HCT116 (cell line): ENCODE measurements at regions not wholly inside any gene's neighbourhood (a gene's known extent, or its start where the extent isn't known, plus 50 kb on each side); places are given as distances from the start of the nearest gene placed in this dataset.

Experiments used
- ATAC-seq: fragments of 200-7000 bp; cut with Tn5 transposase; 2 replicates; pipeline ENCODE4 v1.9.1; 2020; ENCODE audit warnings: mild to moderate bottlenecking, moderate library complexity
- BruUV-seq: library from RNA; stranded (reverse); fragments of 400-500 nt; replicated peaks from 2 replicates; lab custom pipeline; 2021; lab: Mats Ljungman, UMichigan
- CTCF ChIA-PET: fragments of 300-600 bp; sonication (Branson Sonifier 250); formaldehyde crosslinking; loops from one replicate; lab custom pipeline; 2021; ENCODE audit warnings: antibody characterized with exemption; lab: Charles Lee
- POLR2A ChIA-PET: fragments of 300-600, 350-600 bp; sonication (Branson Sonifier 250); formaldehyde crosslinking; loops from one replicate; lab custom pipeline; 2021; ENCODE audit warnings: antibody characterized with exemption; lab: Charles Lee
- RAD21 ChIA-PET, 2 experiments: fragments of 300-600 bp; sonication (Branson Sonifier 250); formaldehyde crosslinking; loops; one replicate each; lab custom pipeline; 2023; ENCODE audit warnings: low total read pairs in 2 of 2; ENCODE audit not compliant: uncharacterized antibody in 2 of 2, unreplicated experiment in 2 of 2, low non-redundant PET in 1 of 2; lab: Charles Lee
- DNase-seq: peaks from one replicate; pipeline ENCODE4 v3.0.0-alpha.2; 2010; ENCODE audit warnings: low read depth, low spot score
- H2AFZ ChIP-seq: fragments of 200-600 bp; shearing (Covaris generic), sonication (generic); 2 replicates; pipeline ENCODE4 v1.6.1; 2017; ENCODE audit warnings: low read depth, mixed run types, mixed read lengths, antibody characterized with exemption, low read length; ENCODE audit not compliant: poor library complexity, severe bottlenecking
- H3K27ac ChIP-seq: 2 replicates; pipeline ENCODE4 v1.5.1; 2012; ENCODE audit warnings: low read depth, low read length
- H3K27me3 ChIP-seq: fragments of 200-600 bp; sonication (generic); 2 replicates; pipeline ENCODE4 v1.6.1; 2016; ENCODE audit warnings: mixed run types, low read length, mixed read lengths; ENCODE audit not compliant: insufficient read depth
- H3K36me3 ChIP-seq, 2 experiments: fragments of 200-500 bp in 1 of 2; fragments of 200-600 bp in 1 of 2; sonication (Bioruptor generic) in 1 of 2; sonication (generic) in 1 of 2; 2 replicates each; pipeline versions ENCODE4 v1.5.1 to v1.6.1; 2014 to 2016; ENCODE audit warnings: low read length in 2 of 2, inconsistent platforms in 1 of 2, mixed read lengths in 1 of 2, mixed run types in 1 of 2; ENCODE audit not compliant: insufficient read depth in 2 of 2, control insufficient read depth in 1 of 2
- H3K4me1 ChIP-seq, 2 experiments: fragments of 200-600 bp in 1 of 2; sonication (generic) in 1 of 2; 2 replicates each; pipeline versions ENCODE4 v1.5.1 to v1.6.1; 2012 to 2017; ENCODE audit warnings: low read length in 2 of 2, inconsistent platforms in 1 of 2, mild to moderate bottlenecking in 1 of 2, mixed read lengths in 1 of 2, mixed run types in 1 of 2, moderate library complexity in 1 of 2; ENCODE audit not compliant: insufficient read depth in 2 of 2, control insufficient read depth in 1 of 2
- H3K4me2 ChIP-seq: fragments of 200-600 bp; sonication (generic); 2 replicates; pipeline ENCODE4 v1.6.1; 2017; ENCODE audit warnings: mixed run types, low read length, mixed read lengths
- H3K4me3 ChIP-seq, 2 experiments: fragments of 200-600 bp in 1 of 2; sonication (generic) in 1 of 2; replicated peaks in 1 of 2; 2 replicates each; pipeline ENCODE4 v1.5.1; 2011 to 2016; ENCODE audit warnings: low read length in 2 of 2, control low read depth in 1 of 2, low read depth in 1 of 2, mild to moderate bottlenecking in 1 of 2, mixed read lengths in 1 of 2, mixed run types in 1 of 2
- H3K79me2 ChIP-seq: fragments of 200-600 bp; sonication (generic); 2 replicates; pipeline ENCODE4 v1.6.1; 2017; ENCODE audit warnings: mild to moderate bottlenecking, mixed run types, low read length, moderate library complexity, mixed read lengths; ENCODE audit not compliant: insufficient read depth
- H3K9ac ChIP-seq: fragments of 200-600 bp; sonication (generic); 2 replicates; pipeline ENCODE4 v1.6.1; 2016; ENCODE audit warnings: low read length, mixed read lengths
- H3K9me2 ChIP-seq: fragments of 200-600 bp; sonication (generic), shearing (Covaris generic); 2 replicates; pipeline ENCODE4 v1.6.1; 2017; ENCODE audit warnings: mixed run types, mild to moderate bottlenecking, moderate library complexity; ENCODE audit not compliant: insufficient read depth
- H3K9me3 ChIP-seq, 2 experiments: fragments of 200-500 bp in 1 of 2; fragments of 200-600 bp in 1 of 2; sonication (Bioruptor generic) in 1 of 2; sonication (generic) in 1 of 2; 2 replicates each; pipeline ENCODE4 v1.6.1; 2014 to 2017; ENCODE audit warnings: low read length in 2 of 2, mixed read lengths in 2 of 2, inconsistent platforms in 1 of 2, low read depth in 1 of 2, mild to moderate bottlenecking in 1 of 2, mixed run types in 1 of 2, moderate library complexity in 1 of 2; ENCODE audit not compliant: control insufficient read depth in 1 of 2, insufficient read depth in 1 of 2
- H4K20me1 ChIP-seq: fragments of 200-600 bp; sonication (generic), shearing (Covaris generic); 2 replicates; pipeline ENCODE4 v1.6.1; 2017; ENCODE audit warnings: mixed run types, mild to moderate bottlenecking, moderate library complexity; ENCODE audit not compliant: insufficient read depth
- CBX3 ChIP-seq: IDR thresholded peaks from 2 replicates; pipeline ENCODE4 v1.6.1; 2012; ENCODE audit warnings: low read depth
- EZH2 ChIP-seq: fragments of 200-600 bp; sonication (generic); IDR thresholded peaks from 2 replicates; pipeline ENCODE4 v1.6.1; 2017; ENCODE audit warnings: antibody characterized with exemption, mixed run types
- EZH2phosphoT487 ChIP-seq: fragments of 200-600 bp; IDR thresholded peaks from 2 replicates; pipeline ENCODE4 v1.6.1; 2018; ENCODE audit warnings: antibody characterized with exemption, borderline replicate concordance
- JUND ChIP-seq: IDR thresholded peaks from 2 replicates; pipeline ENCODE4 v1.6.1; 2012
- POLR2A ChIP-seq: IDR thresholded peaks from 2 replicates; pipeline ENCODE4 v1.7.0; 2011; ENCODE audit warnings: borderline replicate concordance; ENCODE audit not compliant: insufficient read depth, insufficient read length; ENCODE audit errors: extremely low read depth
- YY1 ChIP-seq: IDR thresholded peaks from 2 replicates; pipeline ENCODE4 v1.6.1; 2011; ENCODE audit warnings: low read length, low read depth, moderate library complexity, mild to moderate bottlenecking; ENCODE audit not compliant: insufficient replicate concordance; ENCODE audit errors: extremely low read depth
- ZNF274 ChIP-seq: fragments of 200-500 bp; sonication (Bioruptor generic); IDR thresholded peaks from 2 replicates; pipeline ENCODE4 v1.6.1; 2014; ENCODE audit warnings: mild to moderate bottlenecking, low read depth, low read length, inconsistent platforms
- intact Hi-C: fragments of 100-400 bp; cut with micrococcal nuclease; formaldehyde crosslinking; loops from 2 replicates; pipeline ENCODE4 v1.10.0; 2022
- TF ChIP-seq, protein P1 (sequence below): IDR thresholded peaks from 2 replicates; pipeline ENCODE4 v1.6.1; 2012; ENCODE audit warnings: low read depth
- TF ChIP-seq, protein P2 (sequence below), 3 experiments: fragments of 200-600 bp in 1 of 3; sonication (generic) in 1 of 3; IDR thresholded peaks in 2 of 3; conservative IDR thresholded peaks in 1 of 3; 2 replicates each; pipeline ENCODE4 v1.5.1; 2012 to 2017; ENCODE audit warnings: low read depth in 2 of 3, low read length in 2 of 3, antibody characterized with exemption in 1 of 3, borderline replicate concordance in 1 of 3, control low read depth in 1 of 3, mild to moderate bottlenecking in 1 of 3, mixed read lengths in 1 of 3, mixed run types in 1 of 3, moderate library complexity in 1 of 3; ENCODE audit not compliant: insufficient read depth in 1 of 3

DNA sequence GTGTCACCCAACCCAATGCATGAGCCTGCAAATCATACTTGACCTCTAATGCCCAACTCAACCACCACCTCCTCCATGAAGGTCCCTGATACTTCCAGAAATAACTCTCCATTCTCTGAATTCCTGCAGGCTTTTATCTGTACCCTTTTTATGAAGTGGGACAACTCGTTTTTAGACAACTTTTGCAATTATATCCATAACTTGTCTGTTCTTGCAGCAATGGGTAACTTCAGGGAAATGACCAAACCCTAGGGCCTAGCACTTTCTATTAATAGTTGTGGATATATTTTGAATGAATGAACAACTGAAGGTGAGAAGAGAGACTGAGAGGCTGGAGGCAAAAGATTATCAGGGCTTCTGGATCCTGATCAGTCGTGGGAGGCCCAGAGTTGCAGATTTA, 236.6 kb upstream of the MOCS1 start (continued):
- TF ChIP-seq, protein P1, sequence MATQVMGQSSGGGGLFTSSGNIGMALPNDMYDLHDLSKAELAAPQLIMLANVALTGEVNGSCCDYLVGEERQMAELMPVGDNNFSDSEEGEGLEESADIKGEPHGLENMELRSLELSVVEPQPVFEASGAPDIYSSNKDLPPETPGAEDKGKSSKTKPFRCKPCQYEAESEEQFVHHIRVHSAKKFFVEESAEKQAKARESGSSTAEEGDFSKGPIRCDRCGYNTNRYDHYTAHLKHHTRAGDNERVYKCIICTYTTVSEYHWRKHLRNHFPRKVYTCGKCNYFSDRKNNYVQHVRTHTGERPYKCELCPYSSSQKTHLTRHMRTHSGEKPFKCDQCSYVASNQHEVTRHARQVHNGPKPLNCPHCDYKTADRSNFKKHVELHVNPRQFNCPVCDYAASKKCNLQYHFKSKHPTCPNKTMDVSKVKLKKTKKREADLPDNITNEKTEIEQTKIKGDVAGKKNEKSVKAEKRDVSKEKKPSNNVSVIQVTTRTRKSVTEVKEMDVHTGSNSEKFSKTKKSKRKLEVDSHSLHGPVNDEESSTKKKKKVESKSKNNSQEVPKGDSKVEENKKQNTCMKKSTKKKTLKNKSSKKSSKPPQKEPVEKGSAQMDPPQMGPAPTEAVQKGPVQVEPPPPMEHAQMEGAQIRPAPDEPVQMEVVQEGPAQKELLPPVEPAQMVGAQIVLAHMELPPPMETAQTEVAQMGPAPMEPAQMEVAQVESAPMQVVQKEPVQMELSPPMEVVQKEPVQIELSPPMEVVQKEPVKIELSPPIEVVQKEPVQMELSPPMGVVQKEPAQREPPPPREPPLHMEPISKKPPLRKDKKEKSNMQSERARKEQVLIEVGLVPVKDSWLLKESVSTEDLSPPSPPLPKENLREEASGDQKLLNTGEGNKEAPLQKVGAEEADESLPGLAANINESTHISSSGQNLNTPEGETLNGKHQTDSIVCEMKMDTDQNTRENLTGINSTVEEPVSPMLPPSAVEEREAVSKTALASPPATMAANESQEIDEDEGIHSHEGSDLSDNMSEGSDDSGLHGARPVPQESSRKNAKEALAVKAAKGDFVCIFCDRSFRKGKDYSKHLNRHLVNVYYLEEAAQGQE = no peak
- TF ChIP-seq JUND (no peak), POLR2A (no peak)

DNA sequence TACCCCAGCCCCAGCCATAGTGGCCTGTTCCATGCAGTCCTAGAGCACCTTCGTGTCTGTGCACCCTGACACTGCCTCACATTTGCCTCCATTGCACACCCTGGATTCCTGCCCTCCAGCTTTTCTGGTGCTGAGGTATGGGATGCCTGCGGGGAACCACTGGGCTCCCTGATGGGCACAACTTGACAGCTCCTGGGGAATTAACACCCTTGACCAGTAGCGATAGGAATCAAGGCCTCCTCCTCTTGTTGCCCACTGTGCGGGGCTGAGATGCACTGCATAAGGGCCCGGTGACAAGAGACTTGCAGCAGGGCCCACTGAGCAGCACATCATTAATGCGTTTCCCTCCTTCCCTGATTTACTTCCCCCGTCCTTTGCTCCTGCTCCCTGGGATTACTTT, 235.6 kb upstream of the MOCS1 start:
- H2AFZ ChIP-seq = no peak overlapping the region

More for the DNA sequence above, 235.6 kb upstream of the MOCS1 start:
- Histone ChIP-seq H4K20me1 (no peaks in the 10 kb centered on the region), H3K4me3 (no peak overlapping the region), H3K4me2 (no peak overlapping the region), H3K9me2 (no peaks in the 10 kb centered on the region), H3K9ac (no peak overlapping the region), H3K27ac (no peak overlapping the region), H3K79me2 (no peaks in the 10 kb centered on the region), H3K9me3 (no peaks in the 10 kb centered on the region), H3K27me3 (peaks cover 21% of the 10 kb centered on the region; the same call in 1 of the 2 replicates), H3K36me3 (no peaks in the 10 kb centered on the region), H3K4me1 (no peaks in the 10 kb centered on the region)
- RAD21 ChIA-PET = interaction anchor here in 1 of 2 experiments (0.6 kb wide), 1 partner anchor 884 kb away, joined by 3 read pairs; no protein-coding TSS in a partner anchor
- ATAC-seq (no peak), DNase-seq (no peak)
- intact Hi-C loops = no loop called here
- TF ChIP-seq EZH2phosphoT487 (no peak), YY1 (no peak), EZH2 (no peak), JUND (no peak), ZNF274 (no peak), CBX3 (no peak)
- TF ChIP-seq, protein P2, sequence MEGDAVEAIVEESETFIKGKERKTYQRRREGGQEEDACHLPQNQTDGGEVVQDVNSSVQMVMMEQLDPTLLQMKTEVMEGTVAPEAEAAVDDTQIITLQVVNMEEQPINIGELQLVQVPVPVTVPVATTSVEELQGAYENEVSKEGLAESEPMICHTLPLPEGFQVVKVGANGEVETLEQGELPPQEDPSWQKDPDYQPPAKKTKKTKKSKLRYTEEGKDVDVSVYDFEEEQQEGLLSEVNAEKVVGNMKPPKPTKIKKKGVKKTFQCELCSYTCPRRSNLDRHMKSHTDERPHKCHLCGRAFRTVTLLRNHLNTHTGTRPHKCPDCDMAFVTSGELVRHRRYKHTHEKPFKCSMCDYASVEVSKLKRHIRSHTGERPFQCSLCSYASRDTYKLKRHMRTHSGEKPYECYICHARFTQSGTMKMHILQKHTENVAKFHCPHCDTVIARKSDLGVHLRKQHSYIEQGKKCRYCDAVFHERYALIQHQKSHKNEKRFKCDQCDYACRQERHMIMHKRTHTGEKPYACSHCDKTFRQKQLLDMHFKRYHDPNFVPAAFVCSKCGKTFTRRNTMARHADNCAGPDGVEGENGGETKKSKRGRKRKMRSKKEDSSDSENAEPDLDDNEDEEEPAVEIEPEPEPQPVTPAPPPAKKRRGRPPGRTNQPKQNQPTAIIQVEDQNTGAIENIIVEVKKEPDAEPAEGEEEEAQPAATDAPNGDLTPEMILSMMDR (IDR thresholded peaks at IDR 0.05 in 2 of 3, conservative IDR thresholded peaks at IDR 0.05 in 1 of 3; ENCODE audit: borderline replicate concordance in 1 of 3, insufficient read depth in 1 of 3, low read depth in 2 of 3, low read length in 2 of 3) = no peak
- CTCF ChIA-PET = no interaction called here
- no TSS peak for BruUV-seq
- POLR2A ChIA-PET = no interaction called here
